ENCODE measurements at regions not wholly inside any gene's neighbourhood (a gene's known extent, or its start where the extent isn't known, plus 50 kb on each side); places are given as distances from the start of the nearest gene placed in this dataset.

GRCh38 chr11:130815097-130815802 is 101.0 kb downstream of the SNX19 start:
- H3K27ac Mint-ChIP-seq, result no peak overlapping the region
- no peak for ATAC-seq
- H3K27me3 Mint-ChIP-seq, result peaks cover 67% of the 10 kb centered on the region
- no peaks in the 10 kb centered on the region for H3K36me3 Mint-ChIP-seq (ENCODE audit: low read depth)
- H3K4me1 Mint-ChIP-seq, result no peaks in the 10 kb centered on the region
- no peak overlapping the region for H3K4me3 Mint-ChIP-seq
- no peak for DNase-seq
- H3K9me3 ChIP-seq (ENCODE audit: control insufficient read depth, low read length, poor library complexity, severe bottlenecking), result no peaks in the 10 kb centered on the region

GRCh38 chr11:130815956-130816355 is 100.3 kb downstream of the SNX19 start:
- no peaks in the 10 kb centered on the region for H3K9me3 ChIP-seq (ENCODE audit: control insufficient read depth, low read length, poor library complexity, severe bottlenecking)
- ATAC-seq (no peak), DNase-seq (no peak)
- Mint-ChIP-seq H3K4me1 (no peaks in the 10 kb centered on the region), H3K4me3 (no peak overlapping the region), H3K27ac (no peak overlapping the region), H3K36me3 (ENCODE audit: low read depth) (no peaks in the 10 kb centered on the region), H3K27me3 (peaks cover 74% of the 10 kb centered on the region)

- Mint-ChIP-seq H3K27me3 (peaks cover 71% of the 10 kb centered on the region), H3K4me1 (no peaks in the 10 kb centered on the region), H3K36me3 (ENCODE audit: low read depth) (no peaks in the 10 kb centered on the region), H3K4me3 (no peak overlapping the region), H3K27ac (no peak overlapping the region)
- H3K9me3 ChIP-seq (ENCODE audit: control insufficient read depth, low read length, poor library complexity, severe bottlenecking), result no peaks in the 10 kb centered on the region
- DNase-seq (no peak), ATAC-seq (no peak)
These were observed 99.5 kb downstream of the SNX19 start for GRCh38 chr11:130816546-130817329.

GRCh38 chr11:130817330-130817944 is 98.8 kb downstream of the SNX19 start:
- Mint-ChIP-seq H3K27ac (no peak overlapping the region), H3K27me3 (peaks cover 67% of the 10 kb centered on the region), H3K36me3 (ENCODE audit: low read depth) (no peaks in the 10 kb centered on the region), H3K4me1 (no peaks in the 10 kb centered on the region), H3K4me3 (no peak overlapping the region)
- H3K9me3 ChIP-seq (ENCODE audit: control insufficient read depth, low read length, poor library complexity, severe bottlenecking), result no peaks in the 10 kb centered on the region
- no peak for ATAC-seq
- DNase-seq, result no peak

- no peak for ATAC-seq
- Mint-ChIP-seq H3K27ac (no peak overlapping the region), H3K4me1 (no peaks in the 10 kb centered on the region)
These were observed 96.7 kb downstream of the SNX19 start for GRCh38 chr11:130819625-130820024.

More at GRCh38 chr11:130819625-130820024, 96.7 kb downstream of the SNX19 start:
- DNase-seq, result no peak
- H3K9me3 ChIP-seq (ENCODE audit: control insufficient read depth, low read length, poor library complexity, severe bottlenecking), result no peaks in the 10 kb centered on the region
- H3K4me3 Mint-ChIP-seq, result no peak overlapping the region
- peaks cover 45% of the 10 kb centered on the region for H3K27me3 Mint-ChIP-seq
- no peaks in the 10 kb centered on the region for H3K36me3 Mint-ChIP-seq (ENCODE audit: low read depth)

All from T-helper 17 cell (primary cell).